ENCODE measurements at regions not wholly inside any gene's neighbourhood (a gene's known extent, or its start where the extent isn't known, plus 50 kb on each side); places are given as distances from the start of the nearest gene placed in this dataset. TPM values are rescaled to one million over a fixed set of nuclear protein-coding genes. Genes with fewer than 3 reads are reported as not detected.

DNA sequence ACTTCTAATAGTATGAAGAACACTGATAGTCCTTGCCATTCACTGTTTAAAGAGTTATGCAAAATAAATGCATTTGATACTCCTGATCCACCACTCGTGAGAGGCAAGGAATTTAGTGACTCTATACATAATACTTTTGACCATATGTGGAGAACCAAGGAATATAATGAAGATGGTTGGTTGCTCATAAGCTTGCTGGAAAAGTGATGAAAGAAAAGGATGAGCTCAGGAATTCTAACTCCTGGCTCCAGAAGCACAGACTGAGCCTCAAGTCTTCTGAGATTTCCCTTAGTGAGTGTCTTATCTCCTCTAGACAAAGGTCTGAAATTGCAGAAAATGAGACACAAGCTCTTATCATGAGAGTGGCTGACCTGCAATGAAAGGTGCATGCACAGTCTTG, 57.1 kb upstream of the KRAS start (continued):
- TF ChIP-seq CREB1 (IDR thresholded peaks at IDR 0.05; ENCODE audit: low read depth) = no peak
- no peak for TF ChIP-seq RELA (IDR thresholded peaks at IDR 0.05; ENCODE audit: borderline replicate concordance, partially characterized antibody)
- TF ChIP-seq EP300 (IDR thresholded peaks at IDR 0.05; ENCODE audit: borderline replicate concordance in 1 of 2, control insufficient read depth in 1 of 2, low read depth in 2 of 2, low read length in 2 of 2) = no peak
- TF ChIP-seq ZNF622 (IDR thresholded peaks at IDR 0.05) = no peak

DNA sequence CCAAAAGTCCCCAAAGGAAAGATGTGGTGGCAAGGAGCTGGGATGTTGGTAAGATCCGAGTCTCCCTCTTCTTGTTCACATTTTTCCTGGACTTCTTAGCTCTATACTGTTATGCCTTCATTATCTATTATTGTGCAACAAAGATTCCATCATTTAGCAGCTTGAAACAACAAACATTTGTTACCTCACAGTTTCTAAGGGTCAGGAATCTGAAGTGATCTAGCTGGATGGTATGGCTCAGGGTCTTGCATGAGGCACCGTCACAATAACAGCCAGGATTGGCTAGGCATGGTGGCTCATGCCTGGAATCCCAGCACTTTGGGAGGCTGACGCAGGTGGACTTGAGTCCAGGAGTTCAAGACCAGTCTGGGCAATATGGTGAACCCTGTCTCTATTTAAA, 51.1 kb upstream of the KRAS start:
- Histone ChIP-seq H3K9me3 (replicated peaks; ENCODE audit: control insufficient read depth, insufficient read depth, low read length) (no peaks in the 10 kb centered on the region; the same call in 2 of the 3 replicates), H3K36me3 (ENCODE audit: control insufficient read depth in 2 of 2, insufficient read depth in 2 of 2, low read length in 1 of 2) (no peaks in the 10 kb centered on the region), H3K79me2 (ENCODE audit: control insufficient read depth, insufficient read depth, low read length) (no peaks in the 10 kb centered on the region), H3K27me3 (replicated peaks in 1 of 2; ENCODE audit: control insufficient read depth in 2 of 2, insufficient read depth in 2 of 2, low read length in 1 of 2) (no peaks in the 10 kb centered on the region), H4K20me1 (ENCODE audit: control insufficient read depth, insufficient read depth) (no peaks in the 10 kb centered on the region), H3K4me3 (no peak overlapping the region), H3K4me1 (ENCODE audit: control insufficient read depth, insufficient read depth, low read length) (no peaks in the 10 kb centered on the region), H3K27ac (ENCODE audit: control insufficient read depth, insufficient read depth) (no peak overlapping the region), H3K4me2 (ENCODE audit: control insufficient read depth, insufficient read depth) (no peak overlapping the region), H3K9ac (ENCODE audit: control insufficient read depth, insufficient read depth, low read length) (no peak overlapping the region), H2AFZ (ENCODE audit: control insufficient read depth, low read depth, low read length) (no peak overlapping the region)
- FAIRE-seq (no peak), ATAC-seq (no peak), DNase-seq (ENCODE audit: low read depth, low spot score) (no peak)
- ChIA-PET POLR2A (interaction anchor here (1.1 kb wide), 1 partner anchor 10 kb away, joined by 3 read pairs; no protein-coding TSS in a partner anchor), SMC1A (ENCODE audit: uncharacterized antibody, unreplicated experiment) (interaction anchor here (1.1 to 3.0 kb wide), 3 partner anchors 8 to 63 kb away, joined by 3 to 12 read pairs (median 4); no protein-coding TSS in a partner anchor), RAD21 (ENCODE audit: unreplicated experiment) (no interaction called here), CTCF (interaction anchor here (0.8 kb wide), 1 partner anchor 10 kb away, joined by 4 read pairs; no protein-coding TSS in a partner anchor)
- no TSS peak for BruUV-seq (replicated peaks)
- intact Hi-C loops (cut with micrococcal nuclease; ENCODE audit: unreplicated experiment) = no loop called here
- TF ChIP-seq GATAD2B (conservative IDR thresholded peaks at IDR 0.05; ENCODE audit: low read depth) (no peak), MEF2A (IDR thresholded peaks at IDR 0.05; ENCODE audit: insufficient read depth, low read depth, low read length) (no peak), PML (IDR thresholded peaks at IDR 0.05; ENCODE audit: low read length) (no peak), ELK1 (IDR thresholded peaks at IDR 0.05; ENCODE audit: low read depth, low read length) (no peak), MYC (IDR thresholded peaks at IDR 0.05; ENCODE audit: insufficient read depth, insufficient read length, insufficient replicate concordance, low read length, severe bottlenecking) (no peak)
- in situ Hi-C loops (cut with MboI) = no loop called here
- 21% methylated on average over 3 of the region's 3 CpGs for WGBS (ENCODE audit: insufficient coverage, insufficient replicate concordance, low lambda C conversion rate, missing lambda C conversion rate)

Small RNA genes in the stretch of these regions (small RNA-seq; reads per million reads assigned to genes)
- gene AC092451.1 (not detected), gene RNU4-67P (not detected)
